H1 (cell line): ENCODE measurements at regions not wholly inside any gene's neighbourhood (a gene's known extent, or its start where the extent isn't known, plus 50 kb on each side); places are given as distances from the start of the nearest gene placed in this dataset.

ENCODE experiments used
- CTCF ChIA-PET: fragments of 300-600 bp; sonication (Branson Sonifier 250); formaldehyde crosslinking; loops from one replicate; lab custom pipeline; 2021; ENCODE audit not compliant: partially characterized antibody; lab: Charles Lee
- POLR2A ChIA-PET: fragments of 300-600 bp; sonication (Branson Sonifier 250); formaldehyde crosslinking; loops from one replicate; lab custom pipeline; 2021; ENCODE audit warnings: inconsistent platforms; ENCODE audit not compliant: partially characterized antibody; lab: Charles Lee
- DNase-seq, 2 experiments: peaks; one replicate each; pipeline versions ENCODE4 v3.0.0 to v3.0.0-alpha.2; 2010 to 2022; ENCODE audit warnings: low spot score in 2 of 2, low read depth in 1 of 2, mixed read lengths in 1 of 2
- FAIRE-seq: peaks from 2 replicates; lab custom pipeline; 2011; peaks lifted over from hg19 to GRCh38; lab: Jason Lieb, UNC
- H2AFZ ChIP-seq: 2 replicates; pipeline ENCODE4 v1.8.1; 2012; ENCODE audit warnings: low read length, inconsistent platforms
- H2AK5ac ChIP-seq: 2 replicates; pipeline ENCODE4 v1.6.1; 2013; ENCODE audit warnings: low read depth, low read length
- H2BK120ac ChIP-seq: replicated peaks from 2 replicates; pipeline ENCODE3; 2013; ENCODE audit warnings: low read depth, low read length, inconsistent platforms
- H2BK12ac ChIP-seq: 2 replicates; pipeline ENCODE4 v1.6.1; 2013; ENCODE audit warnings: low read depth, low read length
- H2BK15ac ChIP-seq: 2 replicates; pipeline ENCODE4 v1.6.1; 2013; ENCODE audit warnings: low read length
- H2BK20ac ChIP-seq: 2 replicates; pipeline ENCODE4 v1.6.1; 2013; ENCODE audit warnings: low read length
- H2BK5ac ChIP-seq: 2 replicates; pipeline ENCODE4 v1.6.1; 2013; ENCODE audit warnings: low read depth, low read length
- H3K14ac ChIP-seq: 2 replicates; pipeline ENCODE4 v1.6.1; 2013; ENCODE audit warnings: inconsistent platforms; ENCODE audit not compliant: insufficient read length
- H3K18ac ChIP-seq: 2 replicates; pipeline ENCODE4 v1.6.1; 2013; ENCODE audit warnings: low read length; ENCODE audit errors: extremely low read depth
- H3K23ac ChIP-seq: 2 replicates; pipeline ENCODE4 v1.6.1; 2013; ENCODE audit warnings: inconsistent platforms; ENCODE audit not compliant: insufficient read length
- H3K23me2 ChIP-seq: 2 replicates; pipeline ENCODE4 v1.6.1; 2013; ENCODE audit warnings: low read depth, low read length
- H3K27ac ChIP-seq: 2 replicates; pipeline ENCODE4 v1.6.1; 2011; ENCODE audit warnings: low read depth, low read length, inconsistent platforms
- H3K27me3 ChIP-seq, 4 experiments: replicated peaks in 1 of 4; 1 replicate in 1 of 4; 2 replicates in 3 of 4; pipeline versions ENCODE4 v1.6.1 to v1.8.1; 2011 to 2013; ENCODE audit warnings: low read length in 3 of 4, mild to moderate bottlenecking in 3 of 4, inconsistent platforms in 2 of 4, mixed read lengths in 2 of 4, moderate library complexity in 1 of 4; ENCODE audit not compliant: control insufficient read depth in 3 of 4, insufficient read depth in 3 of 4; ENCODE audit errors: extremely low read depth in 1 of 4
- H3K36me3 ChIP-seq, 4 experiments: 2 replicates each; pipeline versions ENCODE4 v1.6.1 to v1.8.1; 2011 to 2013; ENCODE audit warnings: mild to moderate bottlenecking in 4 of 4, low read length in 3 of 4, moderate library complexity in 2 of 4, control low read depth in 1 of 4, inconsistent platforms in 1 of 4; ENCODE audit not compliant: insufficient read depth in 4 of 4, control insufficient read depth in 2 of 4
- H3K4ac ChIP-seq: replicated peaks from 2 replicates; pipeline ENCODE3; 2013; ENCODE audit warnings: low read length, low read depth, mixed read lengths, inconsistent platforms; ENCODE audit not compliant: insufficient read length
- H3K4me1 ChIP-seq, 4 experiments: replicated peaks in 1 of 4; 1 replicate in 1 of 4; 2 replicates in 3 of 4; pipeline versions ENCODE4 v1.6.1 to v1.8.1; 2011 to 2013; ENCODE audit warnings: low read length in 3 of 4, inconsistent platforms in 2 of 4, mixed read lengths in 1 of 4; ENCODE audit not compliant: insufficient read depth in 4 of 4, control insufficient read depth in 3 of 4
- H3K4me2 ChIP-seq, 2 experiments: 2 replicates each; pipeline versions ENCODE4 v1.6.1 to v1.8.1; 2011 to 2013; ENCODE audit warnings: low read depth in 2 of 2, low read length in 2 of 2, control low read depth in 1 of 2, inconsistent platforms in 1 of 2, mild to moderate bottlenecking in 1 of 2; ENCODE audit not compliant: insufficient read depth in 1 of 2
- H3K4me3 ChIP-seq, 4 experiments: fragments of 200-600, 300-600 bp in 1 of 4; sonication (generic), shearing (Covaris generic), sonication (Bioruptor Twin) in 1 of 4; 2 replicates each; pipeline versions ENCODE4 v1.5.1 to v1.8.1; 2011 to 2016; ENCODE audit warnings: low read length in 4 of 4, low read depth in 3 of 4, control low read depth in 2 of 4, inconsistent platforms in 2 of 4, mild to moderate bottlenecking in 2 of 4, mixed read lengths in 1 of 4, moderate library complexity in 1 of 4; ENCODE audit not compliant: insufficient read depth in 2 of 4; ENCODE audit errors: extremely low read depth in 1 of 4
- H3K56ac ChIP-seq: replicated peaks from 2 replicates; pipeline ENCODE3; 2013; ENCODE audit warnings: low read depth, mild to moderate bottlenecking, mixed read lengths, low read length, inconsistent platforms; ENCODE audit not compliant: insufficient read length
- H3K79me1 ChIP-seq: 2 replicates; pipeline ENCODE4 v1.6.1; 2013; ENCODE audit warnings: low read depth, low read length, control low read depth
- H3K79me2 ChIP-seq, 2 experiments: 2 replicates each; pipeline versions ENCODE4 v1.6.1 to v1.8.1; 2012 to 2013; ENCODE audit warnings: low read length in 2 of 2, mild to moderate bottlenecking in 2 of 2, inconsistent platforms in 1 of 2; ENCODE audit not compliant: insufficient read depth in 2 of 2, control insufficient read depth in 1 of 2
- H3K9ac ChIP-seq, 4 experiments: replicated peaks in 1 of 4; 1 replicate in 1 of 4; 2 replicates in 3 of 4; pipeline versions ENCODE4 v1.6.1 to v1.8.1; 2011 to 2013; ENCODE audit warnings: low read depth in 3 of 4, low read length in 3 of 4, control low read depth in 2 of 4, mild to moderate bottlenecking in 2 of 4, moderate library complexity in 2 of 4, inconsistent platforms in 1 of 4; ENCODE audit errors: extremely low read depth in 1 of 4
- H3K9me3 ChIP-seq, 2 experiments: 2 replicates each; pipeline versions ENCODE4 v1.6.1 to v1.8.1; 2012 to 2013; ENCODE audit warnings: mild to moderate bottlenecking in 2 of 2, moderate library complexity in 2 of 2, control low read depth in 1 of 2, inconsistent platforms in 1 of 2, low read depth in 1 of 2, low read length in 1 of 2, mixed read lengths in 1 of 2; ENCODE audit not compliant: insufficient read depth in 2 of 2
- H4K20me1 ChIP-seq, 2 experiments: replicated peaks in 1 of 2; 2 replicates each; pipeline versions ENCODE3 to v1.8.1; 2011 to 2013; ENCODE audit warnings: inconsistent platforms in 2 of 2, low read length in 2 of 2, mild to moderate bottlenecking in 1 of 2; ENCODE audit not compliant: insufficient read depth in 2 of 2, control insufficient read depth in 1 of 2
- H4K5ac ChIP-seq: 2 replicates; pipeline ENCODE4 v1.6.1; 2013; ENCODE audit warnings: low read length, low read depth, mixed read lengths, inconsistent platforms; ENCODE audit not compliant: insufficient read length
- H4K8ac ChIP-seq: 2 replicates; pipeline ENCODE4 v1.8.0; 2013; ENCODE audit warnings: mild to moderate bottlenecking, moderate library complexity, low read length, inconsistent platforms; ENCODE audit not compliant: insufficient read depth; ENCODE audit errors: extremely low read depth
- H4K91ac ChIP-seq: replicated peaks from 2 replicates; pipeline ENCODE3; 2013; ENCODE audit warnings: low read length, mixed read lengths, inconsistent platforms; ENCODE audit not compliant: insufficient read length
- ASH2L ChIP-seq: fragments of 200-600, 300-600 bp; sonication (generic); IDR thresholded peaks from one replicate; pipeline ENCODE4 v1.7.1; 2017; ENCODE audit warnings: low read length
- CREB1 ChIP-seq: IDR thresholded peaks from 2 replicates; pipeline ENCODE4 v1.6.1; 2012; ENCODE audit warnings: inconsistent platforms
- EGR1 ChIP-seq: IDR thresholded peaks from 2 replicates; pipeline ENCODE4 v1.6.1; 2011; ENCODE audit warnings: low read depth, low read length, borderline replicate concordance
- KDM1A ChIP-seq: fragments of 200-600, 300-600 bp; sonication (generic); IDR thresholded peaks from 2 replicates; pipeline ENCODE4 v1.7.1; 2016; ENCODE audit warnings: mild to moderate bottlenecking, low read length, borderline replicate concordance
- PHF8 ChIP-seq: fragments of 200-600 bp; sonication (generic); conservative IDR thresholded peaks from 2 replicates; pipeline ENCODE4 v1.7.1; 2012; ENCODE audit warnings: low read depth, mild to moderate bottlenecking, inconsistent platforms, low read length, moderate library complexity
- POU5F1 ChIP-seq: IDR thresholded peaks from 2 replicates; pipeline ENCODE4 v1.6.1; 2011; ENCODE audit warnings: low read depth, mild to moderate bottlenecking, low read length, moderate library complexity
- RFX5 ChIP-seq: IDR thresholded peaks from 2 replicates; pipeline ENCODE4 v1.6.1; 2011; ENCODE audit warnings: low read depth, low read length, improper control_type of control experiment, borderline replicate concordance
- RXRA ChIP-seq: IDR thresholded peaks from 2 replicates; pipeline ENCODE4 v1.6.1; 2011; ENCODE audit warnings: low read depth, mild to moderate bottlenecking, low read length, moderate library complexity; ENCODE audit not compliant: insufficient read depth
- SIRT6 ChIP-seq: IDR thresholded peaks from one replicate; pipeline ENCODE4 v1.7.1; 2012; ENCODE audit warnings: low read length, inconsistent platforms
- SIX5 ChIP-seq: IDR thresholded peaks from 2 replicates; pipeline ENCODE4 v1.6.1; 2011; ENCODE audit warnings: mild to moderate bottlenecking, low read depth, low read length
- WGBS, 2 experiments: shearing (Covaris generic) in 1 of 2; methylation state at CpG; one replicate each; pipeline versions ENCODE4 v1.1.6 to v1.1.7; 2013 to 2015; ENCODE audit warnings: low lambda C conversion rate in 2 of 2, mixed read lengths in 2 of 2, inconsistent platforms in 1 of 2, low coverage in 1 of 2, missing lambda C conversion rate in 1 of 2; ENCODE audit not compliant: insufficient replicate concordance in 2 of 2, insufficient coverage in 1 of 2, insufficient read length in 1 of 2; ENCODE audit errors: extremely low coverage in 1 of 2, missing lambda C conversion rate in 1 of 2; 5-methylcytosine and 5-hydroxymethylcytosine counted together
- TF ChIP-seq, protein P1 (sequence below), 3 experiments: IDR thresholded peaks; 1 replicate in 2 of 3; 2 replicates in 1 of 3; pipeline versions ENCODE4 v1.5.1 to v1.6.1; 2011; ENCODE audit warnings: low read length in 3 of 3, mild to moderate bottlenecking in 3 of 3, inconsistent platforms in 2 of 3, low read depth in 1 of 3, moderate library complexity in 1 of 3; ENCODE audit not compliant: insufficient read depth in 1 of 3; ENCODE audit errors: control extremely low read depth in 1 of 3

DNA sequence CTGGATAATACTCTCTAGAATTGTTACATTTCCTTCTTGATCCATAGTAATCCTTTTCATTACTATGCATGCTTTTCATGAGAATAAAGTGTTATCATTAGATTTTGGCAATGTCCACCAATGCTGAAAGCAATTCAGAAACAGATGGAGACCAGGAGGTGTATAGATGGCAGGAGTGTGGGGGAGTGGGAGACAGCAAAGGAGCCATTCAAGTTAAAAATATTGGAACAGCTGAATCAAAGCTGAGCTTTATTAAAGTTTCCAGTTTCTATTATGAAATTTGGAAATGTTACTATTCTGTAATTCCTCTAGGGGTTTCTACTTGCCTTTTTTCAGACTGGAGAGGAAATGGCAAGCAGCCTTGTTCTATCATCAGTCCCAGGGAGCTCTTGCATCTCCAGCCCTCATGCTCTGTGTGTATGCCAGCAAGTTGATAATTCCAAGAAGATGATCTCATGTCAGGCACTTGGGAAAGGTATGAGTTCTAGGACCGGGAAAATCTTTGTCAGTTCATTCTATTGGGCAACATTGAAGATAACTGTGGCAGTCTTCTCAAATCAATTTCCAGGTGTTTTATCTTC, 228.0 kb downstream of the CD109 start:
- Histone ChIP-seq H4K20me1 (no peaks in the 10 kb centered on the region), H3K4me3 (no peak overlapping the region), H4K91ac (no peak overlapping the region), H4K5ac (no peak overlapping the region), H3K27me3 (no peaks in the 10 kb centered on the region), H2BK5ac (no peak overlapping the region), H2BK20ac (no peak overlapping the region), H3K79me2 (no peaks in the 10 kb centered on the region), H3K56ac (no peak overlapping the region), H2AK5ac (no peak overlapping the region), H3K23me2 (no peaks in the 10 kb centered on the region), H3K4me1 (no peaks in the 10 kb centered on the region), H3K23ac (no peak overlapping the region), H3K27ac (no peak overlapping the region), H2BK15ac (no peak overlapping the region), H3K9ac (no peak overlapping the region), H2BK120ac (no peak overlapping the region), H3K9me3 (no peaks in the 10 kb centered on the region), H3K14ac (no peak overlapping the region), H3K4ac (no peak overlapping the region), H3K79me1 (no peaks in the 10 kb centered on the region), H2AFZ (no peak overlapping the region), H4K8ac (no peak overlapping the region), H3K18ac (no peak overlapping the region), H2BK12ac (no peak overlapping the region), H3K4me2 (no peak overlapping the region), H3K36me3 (no peaks in the 10 kb centered on the region)
- 93% methylated on average over 1 of the region's 1 CpG; no CpG with 5 or more reads in 1 of the 2 experiments for WGBS, 2 experiments
- CTCF ChIA-PET = no interaction called here
- DNase-seq (no peak), FAIRE-seq (no peak)
- POLR2A ChIA-PET = no interaction called here
- TF ChIP-seq PHF8 = no peak
- TF ChIP-seq EGR1 = no peak
- TF ChIP-seq SIRT6 = no peak
- no peak for TF ChIP-seq KDM1A
- TF ChIP-seq RXRA = no peak
- no peak for TF ChIP-seq POU5F1
- no peak for TF ChIP-seq ASH2L
- TF ChIP-seq, protein P1, sequence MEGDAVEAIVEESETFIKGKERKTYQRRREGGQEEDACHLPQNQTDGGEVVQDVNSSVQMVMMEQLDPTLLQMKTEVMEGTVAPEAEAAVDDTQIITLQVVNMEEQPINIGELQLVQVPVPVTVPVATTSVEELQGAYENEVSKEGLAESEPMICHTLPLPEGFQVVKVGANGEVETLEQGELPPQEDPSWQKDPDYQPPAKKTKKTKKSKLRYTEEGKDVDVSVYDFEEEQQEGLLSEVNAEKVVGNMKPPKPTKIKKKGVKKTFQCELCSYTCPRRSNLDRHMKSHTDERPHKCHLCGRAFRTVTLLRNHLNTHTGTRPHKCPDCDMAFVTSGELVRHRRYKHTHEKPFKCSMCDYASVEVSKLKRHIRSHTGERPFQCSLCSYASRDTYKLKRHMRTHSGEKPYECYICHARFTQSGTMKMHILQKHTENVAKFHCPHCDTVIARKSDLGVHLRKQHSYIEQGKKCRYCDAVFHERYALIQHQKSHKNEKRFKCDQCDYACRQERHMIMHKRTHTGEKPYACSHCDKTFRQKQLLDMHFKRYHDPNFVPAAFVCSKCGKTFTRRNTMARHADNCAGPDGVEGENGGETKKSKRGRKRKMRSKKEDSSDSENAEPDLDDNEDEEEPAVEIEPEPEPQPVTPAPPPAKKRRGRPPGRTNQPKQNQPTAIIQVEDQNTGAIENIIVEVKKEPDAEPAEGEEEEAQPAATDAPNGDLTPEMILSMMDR (IDR thresholded peaks at IDR 0.05; ENCODE audit: control extremely low read depth in 1 of 3, insufficient read depth in 1 of 3, low read depth in 1 of 3, low read length in 3 of 3) = no peak
- TF ChIP-seq RFX5 = no peak
- TF ChIP-seq SIX5 = no peak
- no peak for TF ChIP-seq CREB1
